Caco-2 (cell line): ENCODE measurements at regions not wholly inside any gene's neighbourhood (a gene's known extent, or its start where the extent isn't known, plus 50 kb on each side); places are given as distances from the start of the nearest gene placed in this dataset.

Source experiments
- BruUV-seq: library from RNA; stranded (reverse); fragments of 400-500 nt; replicated peaks from 2 replicates; lab custom pipeline; 2021; lab: Mats Ljungman, UMichigan
- CTCF ChIA-PET: fragments of 300-600 bp; sonication (Branson Sonifier 250); formaldehyde crosslinking; loops from one replicate; lab custom pipeline; 2022; ENCODE audit warnings: antibody characterized with exemption; lab: Charles Lee
- POLR2A ChIA-PET: fragments of 300-600 bp; sonication (Branson Sonifier 250); formaldehyde crosslinking; loops from one replicate; lab custom pipeline; 2022; ENCODE audit warnings: antibody characterized with exemption; lab: Charles Lee
- DNase-seq, 2 experiments: peaks; one replicate each; pipeline versions ENCODE4 v3.0.0 to v3.0.0-alpha.2; 2020 to 2022
- H3K27me3 ChIP-seq: replicated peaks from 2 replicates; pipeline ENCODE4 v1.6.0; 2011; ENCODE audit warnings: low read length; ENCODE audit not compliant: control insufficient read depth, insufficient read depth
- H3K36me3 ChIP-seq: 2 replicates; pipeline ENCODE4 v1.5.1; 2011; ENCODE audit warnings: low read length; ENCODE audit not compliant: control insufficient read depth, insufficient read depth
- H3K4me1 ChIP-seq: fragments of 250-450 bp; sonication (Bioruptor Pico); 2 replicates; pipeline ENCODE4 v1.5.1; 2020; ENCODE audit warnings: mild to moderate bottlenecking
- H3K4me3 ChIP-seq: 2 replicates; pipeline ENCODE4 v1.5.1; 2011; ENCODE audit warnings: low read depth, mild to moderate bottlenecking, control low read depth, low read length
- H3K9me3 ChIP-seq: fragments of 250-450 bp; sonication (Bioruptor Pico); 2 replicates; pipeline ENCODE4 v1.5.1; 2020; ENCODE audit warnings: mild to moderate bottlenecking, moderate library complexity
- H3K27ac Mint-ChIP-seq: one replicate; pipeline ENCODE4 v1.8.0; 2022; ENCODE audit warnings: mixed read lengths; ENCODE audit not compliant: unreplicated experiment
- H3K27me3 Mint-ChIP-seq: one replicate; pipeline ENCODE4 v1.8.0; 2022; ENCODE audit warnings: mixed read lengths; ENCODE audit not compliant: insufficient read depth, unreplicated experiment
- H3K36me3 Mint-ChIP-seq: one replicate; pipeline ENCODE4 v1.8.0; 2022; ENCODE audit warnings: mild to moderate bottlenecking, mixed read lengths; ENCODE audit not compliant: insufficient read depth, unreplicated experiment
- H3K4me1 Mint-ChIP-seq: one replicate; pipeline ENCODE4 v1.8.0; 2022; ENCODE audit warnings: low read depth, mixed read lengths; ENCODE audit not compliant: unreplicated experiment
- H3K4me3 Mint-ChIP-seq: one replicate; pipeline ENCODE4 v1.8.0; 2022; ENCODE audit warnings: mild to moderate bottlenecking, moderate library complexity, mixed read lengths; ENCODE audit not compliant: unreplicated experiment
- H3K9me3 Mint-ChIP-seq: one replicate; pipeline ENCODE4 v1.8.0; 2022; ENCODE audit warnings: mixed read lengths; ENCODE audit not compliant: unreplicated experiment
- intact Hi-C: fragments of 100-400 bp; cut with micrococcal nuclease; formaldehyde crosslinking; loops from one replicate; pipeline ENCODE4 v1.10.0; 2022; ENCODE audit not compliant: unreplicated experiment
- TF ChIP-seq, protein P1 (sequence below), 2 experiments: fragments of 200-600 bp in 1 of 2; IDR thresholded peaks; 1 replicate in 1 of 2; 2 replicates in 1 of 2; pipeline versions ENCODE4 v1.5.1 to v1.8.0; 2011 to 2022; ENCODE audit warnings: antibody characterized with exemption in 1 of 2, control low read depth in 1 of 2, inconsistent platforms in 1 of 2, low read depth in 1 of 2, low read length in 1 of 2, mild to moderate bottlenecking in 1 of 2, moderate library complexity in 1 of 2; ENCODE audit not compliant: insufficient read depth in 1 of 2, severe bottlenecking in 1 of 2, unreplicated experiment in 1 of 2

DNA sequence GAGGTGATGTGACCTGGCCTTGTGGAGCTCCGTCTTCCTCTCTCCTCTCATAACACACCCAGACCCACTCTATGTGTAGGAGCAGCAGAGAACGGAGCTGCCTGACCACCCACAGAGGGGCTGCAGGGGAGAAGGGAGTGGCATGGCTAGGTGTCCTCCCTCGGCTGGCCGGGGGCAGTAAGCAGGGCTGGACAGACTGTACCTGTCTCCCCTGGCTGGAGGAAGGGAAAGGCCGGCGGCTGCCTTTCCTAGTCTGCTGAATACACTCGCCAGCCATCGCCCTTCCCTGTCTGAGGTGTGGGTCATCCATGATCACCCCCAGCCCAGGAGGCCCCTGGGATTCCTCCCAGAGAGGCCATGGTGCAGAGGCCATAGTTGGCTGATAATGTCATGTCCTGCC lies 187.2 kb upstream of the AJAP1 start:
- Mint-ChIP-seq H3K9me3 (peaks cover 2% of the 10 kb centered on the region), H3K27me3 (no peaks in the 10 kb centered on the region), H3K36me3 (no peaks in the 10 kb centered on the region), H3K4me3 (no peak overlapping the region), H3K27ac (no peak overlapping the region), H3K4me1 (no peaks in the 10 kb centered on the region)
- no peaks in the 10 kb centered on the region for H3K4me1 ChIP-seq
- no peak for DNase-seq
- TF ChIP-seq, protein P1, sequence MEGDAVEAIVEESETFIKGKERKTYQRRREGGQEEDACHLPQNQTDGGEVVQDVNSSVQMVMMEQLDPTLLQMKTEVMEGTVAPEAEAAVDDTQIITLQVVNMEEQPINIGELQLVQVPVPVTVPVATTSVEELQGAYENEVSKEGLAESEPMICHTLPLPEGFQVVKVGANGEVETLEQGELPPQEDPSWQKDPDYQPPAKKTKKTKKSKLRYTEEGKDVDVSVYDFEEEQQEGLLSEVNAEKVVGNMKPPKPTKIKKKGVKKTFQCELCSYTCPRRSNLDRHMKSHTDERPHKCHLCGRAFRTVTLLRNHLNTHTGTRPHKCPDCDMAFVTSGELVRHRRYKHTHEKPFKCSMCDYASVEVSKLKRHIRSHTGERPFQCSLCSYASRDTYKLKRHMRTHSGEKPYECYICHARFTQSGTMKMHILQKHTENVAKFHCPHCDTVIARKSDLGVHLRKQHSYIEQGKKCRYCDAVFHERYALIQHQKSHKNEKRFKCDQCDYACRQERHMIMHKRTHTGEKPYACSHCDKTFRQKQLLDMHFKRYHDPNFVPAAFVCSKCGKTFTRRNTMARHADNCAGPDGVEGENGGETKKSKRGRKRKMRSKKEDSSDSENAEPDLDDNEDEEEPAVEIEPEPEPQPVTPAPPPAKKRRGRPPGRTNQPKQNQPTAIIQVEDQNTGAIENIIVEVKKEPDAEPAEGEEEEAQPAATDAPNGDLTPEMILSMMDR (IDR thresholded peaks at IDR 0.05; ENCODE audit: insufficient read depth in 1 of 2, low read depth in 1 of 2, low read length in 1 of 2, severe bottlenecking in 1 of 2, unreplicated experiment in 1 of 2): no peak
- no peaks in the 10 kb centered on the region for H3K27me3 ChIP-seq
- CTCF ChIA-PET: no interaction called here
- intact Hi-C loops: no loop called here
- BruUV-seq: no TSS peak
- H3K9me3 ChIP-seq: no peaks in the 10 kb centered on the region
- no peaks in the 10 kb centered on the region for H3K36me3 ChIP-seq
- POLR2A ChIA-PET: no interaction called here
- H3K4me3 ChIP-seq: no peak overlapping the region

- Histone ChIP-seq H3K4me3 (no peak overlapping the region), H3K9me3 (no peaks in the 10 kb centered on the region), H3K36me3 (no peaks in the 10 kb centered on the region), H3K27me3 (no peaks in the 10 kb centered on the region), H3K4me1 (no peaks in the 10 kb centered on the region)
- Mint-ChIP-seq H3K27me3 (no peaks in the 10 kb centered on the region), H3K36me3 (no peaks in the 10 kb centered on the region), H3K4me3 (no peak overlapping the region), H3K9me3 (peaks cover 5% of the 10 kb centered on the region), H3K4me1 (no peaks in the 10 kb centered on the region), H3K27ac (no peak overlapping the region)
- TF ChIP-seq, protein P1 (IDR thresholded peaks at IDR 0.05; ENCODE audit: insufficient read depth in 1 of 2, low read depth in 1 of 2, low read length in 1 of 2, severe bottlenecking in 1 of 2, unreplicated experiment in 1 of 2): no peak
- ChIA-PET CTCF (no interaction called here), POLR2A (no interaction called here)
- intact Hi-C loops: no loop called here
- DNase-seq: no peak
- no TSS peak for BruUV-seq
Measured at GRCh38 chr1:4468386-4468785, 186.0 kb upstream of the AJAP1 start.

DNA sequence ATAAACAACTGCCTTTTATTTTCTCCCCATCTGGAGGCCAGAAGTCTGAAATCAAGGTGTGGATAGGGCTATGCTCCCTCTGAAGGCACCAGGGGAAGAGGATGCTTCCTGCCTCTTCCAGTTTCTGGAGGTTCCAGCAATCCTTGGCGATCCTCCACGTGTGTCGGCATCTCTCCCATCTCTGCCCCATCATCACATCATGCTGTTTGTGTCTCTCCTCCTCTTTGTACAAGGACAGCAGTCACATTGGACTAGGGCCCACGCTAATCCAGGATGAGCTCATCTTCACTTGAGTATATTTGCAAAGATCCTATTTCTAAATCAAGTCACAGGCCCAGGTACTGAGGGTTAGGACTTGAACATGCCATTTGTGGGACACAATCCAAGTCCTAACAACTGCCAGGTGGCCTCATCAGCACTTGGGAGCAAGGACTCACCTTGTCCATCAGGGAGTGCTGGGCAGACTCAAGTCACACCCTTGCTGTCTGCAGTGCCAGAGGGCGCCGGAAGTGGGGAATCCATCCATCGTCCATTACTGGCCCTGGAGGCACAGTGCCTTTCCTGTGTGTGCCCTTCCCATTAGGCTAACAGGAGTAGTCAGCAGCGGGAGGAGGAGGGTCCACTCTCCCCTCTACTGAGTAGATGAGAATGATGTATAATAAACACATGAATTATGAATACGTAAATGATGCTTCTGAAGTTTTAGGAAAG lies 185.4 kb upstream of the AJAP1 start:
- TF ChIP-seq, protein P1 (IDR thresholded peaks at IDR 0.05; ENCODE audit: insufficient read depth in 1 of 2, low read depth in 1 of 2, low read length in 1 of 2, severe bottlenecking in 1 of 2, unreplicated experiment in 1 of 2): no peak
- BruUV-seq: no TSS peak
- Histone ChIP-seq H3K27me3 (no peaks in the 10 kb centered on the region), H3K36me3 (no peaks in the 10 kb centered on the region), H3K4me1 (no peaks in the 10 kb centered on the region), H3K9me3 (no peaks in the 10 kb centered on the region), H3K4me3 (no peak overlapping the region)
- no peak overlapping the region for H3K27ac Mint-ChIP-seq
- H3K4me3 Mint-ChIP-seq: no peak overlapping the region
- peaks cover 5% of the 10 kb centered on the region for H3K9me3 Mint-ChIP-seq
- DNase-seq: no peak
- H3K36me3 Mint-ChIP-seq: no peaks in the 10 kb centered on the region
- ChIA-PET CTCF (no interaction called here), POLR2A (no interaction called here)
- no peaks in the 10 kb centered on the region for H3K4me1 Mint-ChIP-seq
- no peaks in the 10 kb centered on the region for H3K27me3 Mint-ChIP-seq
- intact Hi-C loops: no loop called here
